Activated naive CD4-positive, alpha-beta T cell treated with Interleukin-2 at 50 U/mL for 16 hours (primary cell): ENCODE measurements at regions not wholly inside any gene's neighbourhood (a gene's known extent, or its start where the extent isn't known, plus 50 kb on each side); places are given as distances from the start of the nearest gene placed in this dataset.
A peak's percentile ranks its signal among the peaks of the same experiment; 100 is the strongest.
"Not testable (repeated sequence)": the region's sequence is repeated elsewhere in the genome, so short reads cannot be mapped to it uniquely, and the experiment has no call there.

ENCODE experiments used
- DNase-seq: peaks from one replicate; pipeline ENCODE4 v3.0.0-alpha.2; 2020

DNA sequence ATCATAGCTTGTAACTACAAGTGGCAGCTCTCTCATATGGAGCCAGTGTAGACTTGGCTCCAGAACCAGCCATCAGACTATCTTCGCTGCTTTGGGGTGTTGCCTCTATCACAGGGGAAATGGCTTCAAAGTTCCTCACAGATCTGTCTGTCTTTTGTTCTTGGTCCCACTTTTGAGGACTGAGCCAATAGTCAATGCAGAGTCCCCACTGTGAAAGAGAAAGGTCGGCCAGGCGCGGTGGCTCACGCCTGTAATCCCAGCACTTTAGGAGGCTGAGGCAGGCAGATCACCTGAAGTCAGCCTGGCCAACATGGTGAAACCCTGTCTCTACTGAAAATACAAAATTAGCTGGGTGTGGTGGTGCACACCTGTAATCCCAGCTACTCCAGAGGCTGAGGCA lies 86.9 kb upstream of the FZD7 start:
- not testable (repeated sequence) for DNase-seq

DNA sequence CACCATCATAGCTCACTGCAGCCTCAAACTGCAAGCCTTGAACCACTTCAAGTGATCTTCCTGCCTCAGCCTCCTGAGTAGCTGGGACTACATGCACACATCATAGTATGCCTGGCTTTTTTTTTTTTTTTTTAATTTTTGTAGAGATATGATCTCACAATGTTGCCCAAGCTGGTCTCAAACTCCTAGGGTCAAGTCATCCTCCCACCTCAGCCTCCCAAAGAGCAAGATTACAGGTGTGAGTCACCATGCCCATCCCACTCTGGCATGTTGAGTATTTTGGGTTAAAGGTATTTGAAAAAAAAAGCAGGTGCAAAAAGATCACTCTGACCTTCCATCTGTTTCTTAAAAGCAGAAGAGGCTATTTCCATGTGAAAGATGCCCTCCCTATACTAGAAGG lies 86.4 kb upstream of the FZD7 start:
- DNase-seq = no peak

GRCh38 chr2:201949181-201949926 lies 84.3 kb upstream of the FZD7 start:
- no peak for DNase-seq

- no peak for DNase-seq
Measured at GRCh38 chr2:201949927-201950246, 83.8 kb upstream of the FZD7 start.

DNA sequence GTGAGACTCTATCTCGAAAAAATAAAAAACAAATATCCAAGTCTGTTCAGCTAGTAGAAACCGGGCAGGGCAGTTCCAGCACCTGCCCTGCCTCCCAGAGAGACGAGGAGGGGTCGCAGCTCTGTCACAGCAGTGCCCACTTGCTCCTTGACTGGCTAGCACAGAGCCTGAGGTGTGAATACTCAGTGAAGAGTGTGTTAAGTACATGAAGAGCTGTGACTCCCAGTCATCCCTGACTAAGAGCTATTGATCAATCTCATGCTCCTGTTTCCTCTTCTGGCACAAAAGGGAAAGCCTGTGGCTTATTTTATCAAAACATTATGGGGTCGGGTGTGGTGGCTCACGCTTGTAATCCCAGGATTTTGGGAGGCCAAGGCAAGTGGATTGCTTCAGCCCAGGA lies 83.0 kb upstream of the FZD7 start:
- DNase-seq = no peak

- DNase-seq = no peak
Measured at GRCh38 chr2:201952187-201952586, 81.5 kb upstream of the FZD7 start.

DNA sequence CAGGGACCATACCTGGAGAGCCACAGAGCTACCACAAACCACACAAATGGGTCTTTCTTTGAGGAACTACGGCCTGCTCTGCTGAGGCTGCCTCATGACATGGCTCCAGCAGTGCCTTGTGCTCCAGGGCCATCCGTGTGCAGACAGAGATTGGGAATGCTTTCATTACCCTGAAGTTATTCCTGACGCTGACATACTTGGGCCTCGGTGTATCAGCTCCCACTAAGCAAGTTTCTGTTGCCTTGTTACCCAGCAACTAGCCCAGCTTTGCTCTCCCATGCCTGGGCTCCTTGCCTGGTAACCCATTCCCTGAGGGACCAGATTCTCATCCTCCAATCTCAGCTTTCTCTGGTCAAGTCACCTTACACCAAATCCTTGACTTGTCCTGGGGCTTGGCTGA lies 80.3 kb upstream of the FZD7 start:
- DNase-seq = no peak

DNA sequence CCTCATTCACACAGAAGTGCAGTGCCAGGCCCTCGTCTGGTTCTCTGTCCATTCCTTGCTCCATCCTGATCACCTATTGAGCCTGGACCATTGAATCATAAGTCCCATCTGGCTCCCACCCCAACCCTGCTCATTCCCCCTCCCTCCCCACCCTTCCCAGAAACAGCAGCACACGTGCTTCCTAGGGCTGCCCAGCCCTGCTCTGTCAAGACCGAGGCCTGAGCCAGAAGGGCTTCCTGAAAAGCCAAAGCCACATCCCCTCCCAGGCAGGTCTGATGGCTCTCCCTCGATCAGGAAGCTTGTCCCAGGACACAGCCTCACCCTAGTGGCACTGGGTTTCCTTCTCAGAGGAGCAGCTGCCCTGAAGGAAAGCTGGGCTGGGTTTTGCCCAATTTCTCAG lies 79.8 kb upstream of the FZD7 start:
- no peak for DNase-seq

DNA sequence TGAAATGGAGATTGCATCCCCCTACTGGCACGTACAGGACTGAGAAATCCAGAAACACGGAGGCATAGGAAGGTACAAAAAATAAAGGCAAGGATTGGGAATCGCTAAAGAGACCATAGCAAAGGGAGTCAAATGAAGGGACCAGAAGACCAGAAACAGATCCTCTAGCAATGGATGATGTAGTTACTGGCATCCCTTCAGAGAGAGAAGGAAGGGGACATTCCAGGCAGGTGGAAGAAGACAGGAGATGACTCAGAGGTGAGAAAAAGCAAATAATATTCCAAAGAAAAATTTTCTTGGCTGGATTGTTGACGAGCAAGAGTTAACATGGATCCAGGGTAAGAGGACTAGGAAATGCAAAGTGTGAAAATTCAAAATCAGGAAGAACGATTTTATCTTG lies 78.4 kb upstream of the FZD7 start:
- DNase-seq = no peak

GRCh38 chr2:201955702-201956141 lies 77.9 kb upstream of the FZD7 start:
- no peak for DNase-seq

- no peak for DNase-seq
Measured at GRCh38 chr2:201956361-201956760, 77.3 kb upstream of the FZD7 start.

DNA sequence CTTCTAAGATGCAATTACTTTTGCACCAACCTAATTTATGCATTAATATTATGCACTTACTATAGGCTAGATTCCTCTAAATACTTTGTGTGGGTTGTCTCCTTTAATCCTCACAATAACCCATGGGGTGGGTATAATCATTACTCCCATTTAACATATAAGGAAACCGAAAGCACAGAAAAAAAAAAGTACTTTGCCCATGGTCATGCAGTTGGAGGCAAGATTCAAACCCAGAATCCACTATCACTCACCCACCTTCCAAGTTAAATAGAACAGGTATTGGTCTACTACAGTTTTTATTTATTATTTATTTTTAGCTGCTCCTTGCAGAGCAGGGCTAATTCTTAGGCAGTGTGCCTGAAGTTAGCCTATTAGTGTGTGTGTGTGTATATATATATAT lies 76.6 kb upstream of the FZD7 start:
- no peak for DNase-seq

DNA sequence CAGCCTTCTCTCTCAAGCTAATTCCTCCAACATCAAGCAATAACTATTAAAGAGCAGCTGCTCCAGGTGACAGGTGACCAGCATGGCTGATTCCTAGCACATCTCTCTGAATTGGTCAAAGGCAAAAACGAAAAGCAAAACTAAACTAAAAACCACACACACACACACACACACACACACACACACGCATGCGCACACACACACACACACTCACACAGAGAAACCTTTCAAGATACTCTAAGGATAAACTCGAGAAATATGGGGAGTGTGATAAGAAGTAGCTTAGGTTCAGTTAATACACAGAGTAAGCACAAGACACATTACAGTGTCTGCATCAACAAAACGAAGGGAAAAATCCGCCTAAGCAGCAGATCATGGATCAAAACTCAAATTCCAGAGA lies 74.5 kb upstream of the FZD7 start:
- no peak for DNase-seq

DNA sequence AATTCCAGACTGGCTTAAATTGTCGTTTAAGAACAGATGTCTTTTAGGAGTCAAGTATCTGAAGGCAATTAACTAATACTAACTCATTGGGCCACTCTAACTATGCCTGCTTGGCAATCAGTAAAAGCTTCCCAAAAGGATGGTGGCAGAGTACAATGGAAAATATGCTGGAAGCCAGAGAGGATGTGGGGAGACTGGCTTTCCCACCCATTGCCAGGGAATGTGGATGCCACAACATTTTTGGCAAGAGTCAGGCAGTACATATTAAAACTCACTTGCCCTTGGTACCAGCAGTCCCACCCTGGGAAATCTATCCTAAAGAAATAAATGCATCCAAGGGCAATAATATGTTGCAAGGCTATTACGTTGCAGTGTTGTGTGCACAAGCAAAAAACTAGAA lies 74.0 kb upstream of the FZD7 start:
- DNase-seq = no peak

GRCh38 chr2:201960305-201960704 lies 73.3 kb upstream of the FZD7 start:
- DNase-seq = no peak

DNA sequence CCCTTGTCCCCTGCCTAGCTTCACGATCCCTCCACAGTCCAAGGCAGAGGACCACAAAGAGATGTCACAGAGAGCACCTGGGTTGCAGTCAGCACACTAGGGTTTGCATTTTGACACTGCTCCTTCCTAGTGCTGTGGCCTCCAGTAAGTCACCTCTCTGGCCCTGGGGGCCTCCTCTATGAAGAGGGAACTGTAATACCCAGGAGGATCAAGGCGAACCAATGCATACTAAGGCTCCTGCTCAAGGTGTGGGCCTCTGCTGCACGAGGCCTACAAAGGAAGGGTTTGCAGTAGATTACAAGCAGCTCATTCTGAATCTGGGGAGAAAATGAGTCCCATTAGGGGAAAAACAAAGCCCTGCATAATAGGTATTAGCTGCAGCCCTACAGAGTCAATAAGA lies 72.3 kb upstream of the FZD7 start:
- no peak for DNase-seq

DNA sequence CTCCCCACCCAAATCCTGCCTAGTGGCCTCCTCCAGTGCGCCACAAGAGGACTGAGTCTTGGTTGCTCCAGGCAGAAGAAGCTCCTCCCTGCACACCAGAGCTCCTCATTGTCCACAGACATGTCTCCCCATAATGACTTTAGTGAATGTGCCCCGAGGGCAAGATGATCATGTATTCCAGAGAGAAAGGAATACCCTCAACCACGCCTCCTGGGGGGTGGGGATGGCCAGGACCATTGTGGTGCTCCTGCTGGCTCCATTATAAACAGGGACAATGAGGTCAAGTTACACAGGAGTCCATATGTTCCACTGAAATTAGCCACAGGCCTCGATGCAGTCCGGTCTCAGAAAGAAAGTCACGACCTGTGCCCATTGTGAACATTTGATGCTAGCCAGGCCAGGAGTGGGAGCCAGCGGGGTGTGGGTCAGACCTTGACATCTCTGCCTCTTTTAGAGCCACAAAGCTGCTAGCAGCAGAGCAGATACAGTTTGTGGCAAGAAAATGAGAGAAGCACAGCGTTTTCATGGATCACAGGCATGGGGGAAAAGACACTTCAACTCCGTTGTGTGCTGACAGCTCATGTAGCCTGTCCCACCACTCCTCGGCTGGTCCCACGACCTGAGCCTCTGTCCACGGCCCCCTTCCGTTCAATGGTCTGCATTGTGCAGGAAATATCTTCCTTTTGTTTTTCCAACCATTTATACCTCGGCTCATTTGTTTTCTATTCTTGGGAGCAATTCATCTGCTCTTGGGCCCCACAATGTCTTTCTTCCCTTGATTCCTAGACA lies 70.7 kb upstream of the FZD7 start:
- no peak for DNase-seq

- DNase-seq = no peak
Measured at GRCh38 chr2:201964011-201964410, 69.6 kb upstream of the FZD7 start.

GRCh38 chr2:201964631-201965206 lies 68.9 kb upstream of the FZD7 start:
- DNase-seq = peak; percentile 35

- DNase-seq = no peak
Measured at GRCh38 chr2:201965550-201965949, 68.1 kb upstream of the FZD7 start.

DNA sequence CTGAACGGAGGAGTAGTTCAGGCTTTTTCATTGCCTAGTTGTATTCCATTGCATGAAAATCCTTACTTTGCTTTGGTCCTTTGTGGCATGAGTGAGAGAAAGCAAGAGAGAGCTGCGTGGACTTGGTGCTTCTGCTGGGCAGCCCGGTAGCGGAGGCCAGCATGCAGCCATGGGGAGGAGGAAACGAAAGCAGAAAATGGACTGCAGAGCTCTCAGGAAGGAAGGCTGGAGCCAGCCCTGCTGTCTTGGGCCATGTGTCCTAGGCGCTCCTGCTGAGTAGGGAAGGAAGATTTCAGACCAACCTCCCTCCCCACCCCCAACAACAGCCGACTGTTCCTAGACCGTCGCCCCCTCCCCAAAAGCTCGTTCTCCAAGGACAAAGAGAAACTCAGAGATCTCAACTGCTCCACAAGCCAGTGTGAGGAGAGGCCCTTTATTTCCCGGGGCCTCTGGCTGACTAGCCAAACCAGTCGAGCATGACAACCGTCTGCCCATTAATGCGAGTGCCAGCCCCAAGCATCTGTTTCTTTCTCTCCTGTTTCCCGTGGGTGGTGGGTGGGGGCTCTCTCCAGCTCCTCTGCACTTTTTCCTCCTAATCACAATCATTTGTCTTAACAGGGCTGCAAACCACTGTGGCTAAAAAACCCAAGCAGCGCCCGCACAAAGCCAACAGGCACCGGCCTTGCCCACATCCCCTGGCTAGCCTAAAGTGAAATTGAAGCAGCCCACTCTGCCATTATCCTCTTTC lies 66.8 kb upstream of the FZD7 start:
- no peak for DNase-seq

DNA sequence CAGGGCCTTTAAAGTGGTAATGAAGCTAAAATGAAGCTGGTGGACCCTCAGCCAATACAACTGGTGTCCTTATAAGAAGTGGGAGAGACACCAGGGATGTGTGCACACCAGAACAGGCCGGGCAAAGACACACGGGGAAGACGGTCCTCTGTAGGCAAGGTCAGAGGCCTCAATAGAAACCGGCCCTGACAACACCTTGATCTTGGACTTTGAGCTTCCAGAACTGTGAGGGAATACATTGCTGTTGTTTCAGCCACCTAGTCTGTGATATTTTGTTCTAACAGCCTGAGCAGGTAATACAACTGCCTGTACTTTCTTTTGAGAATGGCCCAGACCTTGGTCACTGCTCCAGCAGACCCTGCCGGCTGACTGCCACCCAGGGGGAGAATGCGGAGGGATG lies 65.6 kb upstream of the FZD7 start:
- no peak for DNase-seq

GRCh38 chr2:201968476-201968875 lies 65.2 kb upstream of the FZD7 start:
- DNase-seq = no peak
